CD8-positive, alpha-beta memory T cell (primary cell): ENCODE measurements at regions not wholly inside any gene's neighbourhood (a gene's known extent, or its start where the extent isn't known, plus 50 kb on each side); places are given as distances from the start of the nearest gene placed in this dataset.

Source experiments
- CTCF ChIA-PET: fragments of 350-600 bp; sonication (Branson Sonifier 250); formaldehyde crosslinking; loops from one replicate; lab custom pipeline; 2021; ENCODE audit warnings: antibody characterized with exemption; lab: Charles Lee
- POLR2A ChIA-PET: fragments of 350-600 bp; sonication (Branson Sonifier 250); formaldehyde crosslinking; loops from one replicate; lab custom pipeline; 2021; ENCODE audit warnings: antibody characterized with exemption; lab: Charles Lee
- DNase-seq, 5 donors: peaks; one replicate each; pipeline versions ENCODE4 v3.0.0 to v3.0.0-alpha.2; 2020 to 2022; ENCODE audit warnings: mixed read lengths in 1 of 5
- H3K27ac ChIP-seq: one replicate; pipeline ENCODE4 v1.7.0; 2013; ENCODE audit warnings: low read depth, mild to moderate bottlenecking, low read length, moderate library complexity
- H3K27me3 ChIP-seq: 2 replicates; pipeline ENCODE4 v1.7.0; 2013; ENCODE audit warnings: low read length, mild to moderate bottlenecking; ENCODE audit not compliant: insufficient read depth, poor library complexity, severe bottlenecking
- H3K36me3 ChIP-seq: 2 replicates; pipeline ENCODE4 v1.7.0; 2013; ENCODE audit warnings: mild to moderate bottlenecking, low read length, moderate library complexity; ENCODE audit not compliant: insufficient read depth
- H3K4me1 ChIP-seq: 2 replicates; pipeline ENCODE4 v1.7.0; 2013; ENCODE audit warnings: mild to moderate bottlenecking, low read length, moderate library complexity; ENCODE audit not compliant: insufficient read depth
- H3K4me3 ChIP-seq: 2 replicates; pipeline ENCODE4 v1.7.0; 2013; ENCODE audit warnings: mild to moderate bottlenecking, low read length
- H3K9me3 ChIP-seq: 2 replicates; pipeline ENCODE4 v1.7.0; 2013; ENCODE audit warnings: mild to moderate bottlenecking, low read length
- H3K27ac Mint-ChIP-seq, 8 donors: one replicate each; pipeline ENCODE4 v1.8.0; 2020 to 2021; ENCODE audit warnings: mixed read lengths in 8 of 8, mild to moderate bottlenecking in 6 of 8, inconsistent platforms in 3 of 8, moderate library complexity in 3 of 8
- H3K27me3 Mint-ChIP-seq, 2 donors: one replicate each; pipeline ENCODE4 v1.8.0; 2020 to 2021; ENCODE audit warnings: mixed read lengths in 2 of 2, mild to moderate bottlenecking in 1 of 2, moderate library complexity in 1 of 2
- H3K36me3 Mint-ChIP-seq, 3 donors: one replicate each; pipeline ENCODE4 v1.8.0; 2020 to 2021; ENCODE audit warnings: mixed read lengths in 3 of 3, inconsistent platforms in 1 of 3, mild to moderate bottlenecking in 1 of 3
- H3K4me1 Mint-ChIP-seq, 3 donors: one replicate each; pipeline ENCODE4 v1.8.0; 2020 to 2021; ENCODE audit warnings: mixed read lengths in 3 of 3, inconsistent platforms in 1 of 3, mild to moderate bottlenecking in 1 of 3
- H3K4me3 Mint-ChIP-seq, 7 donors: one replicate each; pipeline ENCODE4 v1.8.0; 2020 to 2021; ENCODE audit warnings: mixed read lengths in 7 of 7, mild to moderate bottlenecking in 6 of 7, moderate library complexity in 4 of 7, inconsistent platforms in 2 of 7
- H3K9me3 Mint-ChIP-seq, 5 donors: one replicate each; pipeline ENCODE4 v1.8.0; 2020 to 2022; ENCODE audit warnings: mixed read lengths in 5 of 5, mild to moderate bottlenecking in 3 of 5, moderate library complexity in 2 of 5, inconsistent platforms in 1 of 5

- H3K36me3 Mint-ChIP-seq: no peaks in the 10 kb centered on the region
- no peaks in the 10 kb centered on the region for H3K27me3 Mint-ChIP-seq
- CTCF ChIA-PET: interaction anchor here (1.0 to 2.9 kb wide), 10 partner anchors 10 to 412 kb away, joined by 3 to 15 read pairs (median 5); partner anchors contain the start of gene SSBP2
- no peak overlapping the region for H3K4me3 Mint-ChIP-seq
- Histone ChIP-seq H3K36me3 (no peaks in the 10 kb centered on the region), H3K4me1 (no peaks in the 10 kb centered on the region), H3K4me3 (no peak overlapping the region), H3K27ac (no peak overlapping the region), H3K9me3 (no peaks in the 10 kb centered on the region), H3K27me3 (no peaks in the 10 kb centered on the region)
- no peak for DNase-seq
- peaks cover 2 to 9% (median 3%) of the 10 kb centered on the region in 3 donors for H3K4me1 Mint-ChIP-seq
- H3K9me3 Mint-ChIP-seq: no peaks in the 10 kb centered on the region
- POLR2A ChIA-PET: interaction anchor here (1.2 kb wide), 1 partner anchor 87 kb away, joined by 7 read pairs; the partner anchor contains the start of gene SSBP2
- no peak overlapping the region for H3K27ac Mint-ChIP-seq
Observed at GRCh38 chr5:81837667-81838306, 86.9 kb upstream of the SSBP2 start.

GRCh38 chr5:81835814-81836367 is 85.0 kb upstream of the SSBP2 start:
- POLR2A ChIA-PET: no interaction called here

DNA sequence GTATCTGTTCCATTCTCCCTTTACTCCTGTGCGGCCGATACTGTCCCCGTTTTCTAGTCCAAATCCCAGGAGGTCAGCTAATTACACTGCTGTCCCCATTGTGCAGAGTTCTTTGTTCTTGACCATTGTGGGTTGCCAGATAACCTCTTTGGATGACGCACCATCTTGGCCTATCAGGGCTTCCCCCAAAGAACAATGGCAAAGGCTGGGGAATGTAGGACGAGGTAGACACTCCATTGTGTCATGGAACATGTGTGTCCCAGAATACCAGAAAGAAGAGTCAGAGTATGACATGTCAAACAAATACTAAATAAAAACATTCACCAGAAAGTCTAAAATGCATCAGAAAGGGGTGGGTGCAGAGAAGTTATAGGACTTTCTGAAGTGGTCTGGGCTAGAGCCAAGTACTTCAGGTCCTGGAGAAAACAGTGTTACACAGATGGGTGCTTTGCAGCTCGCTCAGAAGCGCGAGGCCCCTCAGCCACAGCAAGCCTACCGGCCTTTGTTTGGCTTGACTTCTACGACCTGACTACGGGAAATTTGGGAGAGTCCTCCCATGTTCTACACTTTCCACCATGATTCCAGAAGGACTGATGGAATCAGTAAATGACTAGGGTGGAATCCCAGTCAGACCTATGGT is 83.2 kb upstream of the SSBP2 start:
- Histone ChIP-seq H3K4me3 (no peak overlapping the region), H3K36me3 (no peaks in the 10 kb centered on the region), H3K9me3 (no peaks in the 10 kb centered on the region), H3K27me3 (no peaks in the 10 kb centered on the region), H3K27ac (no peak overlapping the region), H3K4me1 (no peaks in the 10 kb centered on the region)
- ChIA-PET POLR2A (no interaction called here), CTCF (interaction anchor here (0.8 to 1.5 kb wide), 2 partner anchors 16 to 17 kb away, joined by 3 to 4 read pairs; no protein-coding TSS in a partner anchor)
- no peak overlapping the region for H3K4me3 Mint-ChIP-seq
- no peak overlapping the region for H3K27ac Mint-ChIP-seq
- no peaks in the 10 kb centered on the region for H3K9me3 Mint-ChIP-seq
- H3K4me1 Mint-ChIP-seq: peaks cover 2 to 9% (median 3%) of the 10 kb centered on the region in 3 donors
- DNase-seq: no peak
- no peaks in the 10 kb centered on the region for H3K36me3 Mint-ChIP-seq
- H3K27me3 Mint-ChIP-seq: no peaks in the 10 kb centered on the region

More at GRCh38 chr5:81835814-81836367, 85.0 kb upstream of the SSBP2 start:
- Histone ChIP-seq H3K27ac (no peak overlapping the region), H3K27me3 (no peaks in the 10 kb centered on the region), H3K36me3 (no peaks in the 10 kb centered on the region), H3K9me3 (no peaks in the 10 kb centered on the region), H3K4me1 (no peaks in the 10 kb centered on the region), H3K4me3 (no peak overlapping the region)
- H3K4me1 Mint-ChIP-seq: peaks cover 2 to 9% (median 3%) of the 10 kb centered on the region in 3 donors
- H3K4me3 Mint-ChIP-seq: no peak overlapping the region
- no peak overlapping the region for H3K27ac Mint-ChIP-seq
- no peak for DNase-seq
- H3K9me3 Mint-ChIP-seq: no peaks in the 10 kb centered on the region
- no peaks in the 10 kb centered on the region for H3K27me3 Mint-ChIP-seq
- H3K36me3 Mint-ChIP-seq: no peaks in the 10 kb centered on the region
- CTCF ChIA-PET: interaction anchor here (1.5 kb wide), 1 partner anchor 16 kb away, joined by 4 read pairs; no protein-coding TSS in a partner anchor

DNA sequence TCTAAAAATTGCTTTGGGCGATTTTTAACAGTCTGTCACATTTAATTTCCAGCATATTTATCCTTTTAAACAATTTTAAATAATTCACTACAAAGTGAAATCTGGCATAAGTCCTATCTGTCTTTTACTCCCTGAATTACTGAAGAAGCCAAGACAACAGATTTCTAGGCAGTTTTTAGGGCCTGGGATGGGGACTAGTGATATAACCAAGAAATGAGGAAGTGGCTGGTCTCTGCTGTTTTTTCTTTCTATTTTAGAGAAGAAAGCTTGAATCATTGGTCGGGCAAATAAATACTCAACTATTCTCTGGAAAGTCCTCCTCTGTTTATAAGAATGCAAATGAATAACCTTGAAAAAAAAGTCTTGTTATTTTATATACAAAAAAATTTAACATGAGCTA is 79.7 kb upstream of the SSBP2 start:
- no peak overlapping the region for H3K27ac Mint-ChIP-seq
- no peaks in the 10 kb centered on the region for H3K36me3 Mint-ChIP-seq
- ChIA-PET CTCF (no interaction called here), POLR2A (no interaction called here)
- H3K27me3 Mint-ChIP-seq: no peaks in the 10 kb centered on the region
- Histone ChIP-seq H3K4me1 (no peaks in the 10 kb centered on the region), H3K4me3 (no peak overlapping the region), H3K27ac (no peak overlapping the region), H3K27me3 (no peaks in the 10 kb centered on the region), H3K36me3 (no peaks in the 10 kb centered on the region), H3K9me3 (no peaks in the 10 kb centered on the region)
- peaks cover 0 to 1% (median 0%) of the 10 kb centered on the region in 5 donors for H3K9me3 Mint-ChIP-seq
- no peaks in the 10 kb centered on the region for H3K4me1 Mint-ChIP-seq
- DNase-seq: no peak
- H3K4me3 Mint-ChIP-seq: no peak overlapping the region

GRCh38 chr5:81829242-81829641 is 78.3 kb upstream of the SSBP2 start:
- peaks cover 0 to 1% (median 0%) of the 10 kb centered on the region in 5 donors for H3K9me3 Mint-ChIP-seq
- H3K9me3 ChIP-seq: no peaks in the 10 kb centered on the region
- no peaks in the 10 kb centered on the region for H3K4me1 ChIP-seq
- no peak overlapping the region for H3K4me3 Mint-ChIP-seq
- H3K36me3 ChIP-seq: no peaks in the 10 kb centered on the region
- no peaks in the 10 kb centered on the region for H3K36me3 Mint-ChIP-seq
- no peak for DNase-seq
- H3K4me1 Mint-ChIP-seq: no peaks in the 10 kb centered on the region
- ChIA-PET POLR2A (no interaction called here), CTCF (interaction anchor here (1.9 kb wide), 1 partner anchor 9 kb away, joined by 7 read pairs; no protein-coding TSS in a partner anchor)
- peaks cover 0 to 4% of the 10 kb centered on the region in 2 donors for H3K27me3 Mint-ChIP-seq
- no peak overlapping the region for H3K4me3 ChIP-seq
- H3K27ac Mint-ChIP-seq: no peak overlapping the region
- no peak overlapping the region for H3K27ac ChIP-seq
- H3K27me3 ChIP-seq: no peaks in the 10 kb centered on the region

DNA sequence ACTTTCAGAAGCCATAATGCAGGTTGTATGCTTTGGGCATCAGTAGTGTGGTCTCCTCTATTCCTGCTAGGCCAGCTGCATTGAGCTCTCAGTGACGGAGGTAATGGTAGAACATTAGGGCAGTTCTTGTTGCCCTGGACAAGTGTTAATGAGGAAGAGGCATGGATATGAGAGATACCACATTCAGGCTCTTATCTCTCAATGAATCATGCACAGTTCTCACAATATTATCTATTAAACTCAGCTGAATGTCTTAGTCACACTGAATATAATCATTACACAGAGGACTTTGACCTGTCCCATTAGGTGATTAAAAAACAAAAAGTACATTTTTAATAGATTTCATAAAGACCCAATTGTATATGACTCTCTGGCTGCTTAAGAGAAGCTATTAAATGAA is 76.6 kb upstream of the SSBP2 start:
- Histone ChIP-seq H3K36me3 (no peaks in the 10 kb centered on the region), H3K4me3 (no peak overlapping the region), H3K9me3 (no peaks in the 10 kb centered on the region), H3K4me1 (no peaks in the 10 kb centered on the region), H3K27ac (no peak overlapping the region), H3K27me3 (no peaks in the 10 kb centered on the region)
- Mint-ChIP-seq H3K4me1 (no peaks in the 10 kb centered on the region), H3K27ac (no peak overlapping the region), H3K4me3 (no peak overlapping the region), H3K27me3 (peaks cover 0 to 4% of the 10 kb centered on the region in 2 donors), H3K36me3 (no peaks in the 10 kb centered on the region), H3K9me3 (peaks cover 0 to 1% (median 0%) of the 10 kb centered on the region in 5 donors)
- ChIA-PET CTCF (interaction anchor here (1.3 to 1.9 kb wide), 2 partner anchors 11 to 13 kb away, joined by 4 to 7 read pairs; no protein-coding TSS in a partner anchor), POLR2A (no interaction called here)
- no peak for DNase-seq

DNA sequence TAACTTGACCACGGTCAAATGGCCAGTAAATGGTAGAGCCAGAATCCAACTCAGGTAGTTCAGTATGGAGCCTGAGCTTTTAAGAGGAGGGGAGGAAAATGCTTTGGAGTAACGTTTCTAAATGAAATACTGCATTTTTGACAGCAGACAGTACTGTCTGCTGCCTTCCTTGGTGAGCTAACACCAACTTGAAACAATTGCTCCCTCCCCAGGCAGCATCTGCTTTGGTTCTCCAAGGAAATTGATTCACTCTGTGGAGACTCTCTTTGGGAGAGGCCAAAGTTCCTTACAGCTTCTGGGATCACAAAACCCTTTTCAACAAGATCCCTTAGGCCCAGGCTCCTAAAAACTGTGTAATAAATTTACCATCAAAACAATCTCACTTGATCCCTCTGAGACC is 75.2 kb upstream of the SSBP2 start:
- Mint-ChIP-seq H3K27me3 (peaks cover 2 to 4% of the 10 kb centered on the region in 2 donors), H3K9me3 (peaks cover 0 to 1% (median 0%) of the 10 kb centered on the region in 5 donors), H3K27ac (no peak overlapping the region), H3K36me3 (no peaks in the 10 kb centered on the region), H3K4me1 (no peaks in the 10 kb centered on the region), H3K4me3 (no peak overlapping the region)
- no peak overlapping the region for H3K4me3 ChIP-seq
- no peaks in the 10 kb centered on the region for H3K36me3 ChIP-seq
- no peak overlapping the region for H3K27ac ChIP-seq
- H3K4me1 ChIP-seq: no peaks in the 10 kb centered on the region
- ChIA-PET CTCF (no interaction called here), POLR2A (no interaction called here)
- DNase-seq: no peak
- H3K9me3 ChIP-seq: no peaks in the 10 kb centered on the region
- no peaks in the 10 kb centered on the region for H3K27me3 ChIP-seq

DNA sequence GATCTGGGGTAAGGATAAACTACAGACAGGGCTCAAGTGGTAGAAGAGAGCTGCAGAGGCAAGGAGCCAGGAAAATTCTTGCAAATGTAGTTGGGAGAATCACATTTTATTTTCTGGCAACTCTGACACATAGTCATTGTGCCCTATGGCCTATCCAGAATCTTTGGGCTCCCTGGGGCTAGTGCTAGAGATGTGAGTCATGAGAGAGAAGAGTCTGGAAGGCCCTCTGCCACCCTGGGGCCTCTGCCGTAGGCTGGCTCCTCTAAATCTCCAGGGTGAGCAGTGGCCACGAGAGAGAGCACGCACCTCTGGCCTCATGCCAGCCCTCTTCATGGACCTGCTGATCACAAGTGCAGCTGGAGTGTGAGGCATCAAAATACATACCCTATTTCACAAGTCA is 74.3 kb upstream of the SSBP2 start:
- Mint-ChIP-seq H3K36me3 (no peaks in the 10 kb centered on the region), H3K4me3 (no peak overlapping the region), H3K27me3 (peaks cover 2 to 4% of the 10 kb centered on the region in 2 donors), H3K27ac (no peak overlapping the region), H3K4me1 (peaks cover 3 to 7% (median 6%) of the 10 kb centered on the region in 3 donors), H3K9me3 (peaks cover 0 to 1% (median 0%) of the 10 kb centered on the region in 5 donors)
- Histone ChIP-seq H3K27ac (no peak overlapping the region), H3K4me3 (no peak overlapping the region), H3K36me3 (no peaks in the 10 kb centered on the region), H3K4me1 (no peaks in the 10 kb centered on the region), H3K9me3 (no peaks in the 10 kb centered on the region), H3K27me3 (no peaks in the 10 kb centered on the region)
- CTCF ChIA-PET: no interaction called here
- POLR2A ChIA-PET: no interaction called here
- no peak for DNase-seq
